ENCODE measurements at regions not wholly inside any gene's neighbourhood (a gene's known extent, or its start where the extent isn't known, plus 50 kb on each side); places are given as distances from the start of the nearest gene placed in this dataset.

DNA sequence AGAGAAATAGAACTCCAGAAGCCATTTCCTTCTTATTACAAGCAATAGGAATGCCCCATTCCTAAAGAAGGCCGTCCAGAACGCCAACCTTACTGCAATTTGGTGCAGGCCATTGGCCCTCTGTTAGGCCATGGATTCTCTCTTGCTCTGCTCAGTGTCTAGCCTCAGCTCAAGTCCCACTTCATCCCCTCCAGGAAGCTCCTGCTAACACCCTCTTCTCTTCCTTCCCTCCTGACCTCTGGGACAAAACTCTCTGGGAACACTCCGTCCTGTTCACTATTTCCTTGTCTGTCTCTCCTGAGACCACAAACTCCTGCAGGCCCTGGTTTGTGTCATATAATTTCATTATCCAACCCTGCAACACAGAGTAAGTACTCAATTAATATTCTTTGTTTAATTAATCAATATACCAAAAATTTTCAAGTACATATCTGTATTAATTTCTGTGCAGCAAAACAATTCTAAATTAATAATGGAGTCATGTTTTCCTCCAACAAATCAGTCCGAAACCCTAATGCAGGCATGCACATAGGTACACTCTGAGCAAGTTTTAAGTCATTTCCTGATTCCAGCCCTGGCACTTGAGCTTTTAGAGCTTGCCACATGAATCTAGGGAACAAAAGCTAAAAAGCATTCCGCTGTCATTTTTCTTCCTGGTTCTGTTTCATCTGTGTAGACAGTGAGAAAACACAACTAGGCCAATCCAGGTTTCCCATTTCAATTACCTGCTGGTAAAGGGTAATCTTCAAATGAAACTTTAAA lies 245.3 kb downstream of the SETD4 start:
- Histone ChIP-seq H3K27me3 (replicated peaks; ENCODE audit: insufficient read depth, low read length) (no peaks in the 10 kb centered on the region), H3K9me2 (replicated peaks; ENCODE audit: insufficient read depth, low read length) (no peaks in the 10 kb centered on the region), H3K79me2 (ENCODE audit: low read length) (no peaks in the 10 kb centered on the region), H3K4me3 (ENCODE audit: low read length) (no peak overlapping the region), H3K9me3 (replicated peaks; ENCODE audit: insufficient read depth, low read length) (no peaks in the 10 kb centered on the region), H3K36me3 (replicated peaks; ENCODE audit: insufficient read depth, low read length) (no peaks in the 10 kb centered on the region), H3K9ac (ENCODE audit: low read length) (no peak overlapping the region), H3F3A (ENCODE audit: insufficient read depth, low read length) (no peaks in the 10 kb centered on the region), H3K4me2 (ENCODE audit: low read depth, low read length) (no peak overlapping the region), H2AFZ (ENCODE audit: low read length) (no peak overlapping the region), H3K27ac (ENCODE audit: low read length) (no peak overlapping the region), H4K20me1 (ENCODE audit: insufficient read depth, low read length) (no peaks in the 10 kb centered on the region), H3K4me1 (ENCODE audit: low read length) (no peaks in the 10 kb centered on the region)
- DNase-seq = no peak
- TF ChIP-seq EZH2 (optimal IDR thresholded peaks at IDR 0.05; ENCODE audit: low read depth, low read length) (no peak), EZH2phosphoT487 (IDR thresholded peaks at IDR 0.05; ENCODE audit: low read length) (no peak)
- TF ChIP-seq, protein P1, sequence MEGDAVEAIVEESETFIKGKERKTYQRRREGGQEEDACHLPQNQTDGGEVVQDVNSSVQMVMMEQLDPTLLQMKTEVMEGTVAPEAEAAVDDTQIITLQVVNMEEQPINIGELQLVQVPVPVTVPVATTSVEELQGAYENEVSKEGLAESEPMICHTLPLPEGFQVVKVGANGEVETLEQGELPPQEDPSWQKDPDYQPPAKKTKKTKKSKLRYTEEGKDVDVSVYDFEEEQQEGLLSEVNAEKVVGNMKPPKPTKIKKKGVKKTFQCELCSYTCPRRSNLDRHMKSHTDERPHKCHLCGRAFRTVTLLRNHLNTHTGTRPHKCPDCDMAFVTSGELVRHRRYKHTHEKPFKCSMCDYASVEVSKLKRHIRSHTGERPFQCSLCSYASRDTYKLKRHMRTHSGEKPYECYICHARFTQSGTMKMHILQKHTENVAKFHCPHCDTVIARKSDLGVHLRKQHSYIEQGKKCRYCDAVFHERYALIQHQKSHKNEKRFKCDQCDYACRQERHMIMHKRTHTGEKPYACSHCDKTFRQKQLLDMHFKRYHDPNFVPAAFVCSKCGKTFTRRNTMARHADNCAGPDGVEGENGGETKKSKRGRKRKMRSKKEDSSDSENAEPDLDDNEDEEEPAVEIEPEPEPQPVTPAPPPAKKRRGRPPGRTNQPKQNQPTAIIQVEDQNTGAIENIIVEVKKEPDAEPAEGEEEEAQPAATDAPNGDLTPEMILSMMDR (IDR thresholded peaks at IDR 0.05; ENCODE audit: low read length) = no peak

DNA sequence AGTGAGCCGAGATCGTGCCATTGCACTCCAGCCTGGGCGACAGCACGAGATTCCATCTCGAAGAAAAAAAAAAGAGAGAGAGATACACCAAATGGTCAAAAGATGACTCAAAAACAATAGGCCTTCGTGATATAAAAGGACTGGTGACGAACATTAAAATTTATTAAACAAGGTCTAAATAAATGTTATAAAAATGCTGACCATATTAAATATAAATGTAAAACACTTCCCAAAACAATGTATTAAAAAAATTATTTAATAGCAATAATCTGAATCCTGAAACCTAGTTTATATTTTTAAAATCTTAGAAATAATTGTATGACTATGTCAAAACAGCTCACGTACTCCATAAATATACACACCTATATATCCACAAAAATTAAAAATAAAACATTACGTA lies 247.6 kb downstream of the SETD4 start:
- Histone ChIP-seq H3K9me3 (replicated peaks; ENCODE audit: insufficient read depth, low read length) (no peaks in the 10 kb centered on the region), H3K9me2 (replicated peaks; ENCODE audit: insufficient read depth, low read length) (no peaks in the 10 kb centered on the region), H3K4me3 (ENCODE audit: low read length) (no peak overlapping the region), H2AFZ (ENCODE audit: low read length) (no peak overlapping the region), H4K20me1 (ENCODE audit: insufficient read depth, low read length) (no peaks in the 10 kb centered on the region), H3K4me2 (ENCODE audit: low read depth, low read length) (no peak overlapping the region), H3K9ac (ENCODE audit: low read length) (no peak overlapping the region), H3K27ac (ENCODE audit: low read length) (no peak overlapping the region), H3K36me3 (replicated peaks; ENCODE audit: insufficient read depth, low read length) (no peaks in the 10 kb centered on the region), H3K79me2 (ENCODE audit: low read length) (no peaks in the 10 kb centered on the region), H3K4me1 (ENCODE audit: low read length) (no peaks in the 10 kb centered on the region), H3F3A (ENCODE audit: insufficient read depth, low read length) (no peaks in the 10 kb centered on the region), H3K27me3 (replicated peaks; ENCODE audit: insufficient read depth, low read length) (no peaks in the 10 kb centered on the region)
- no peak for DNase-seq
- no peak for TF ChIP-seq EZH2phosphoT487 (IDR thresholded peaks at IDR 0.05; ENCODE audit: low read length)
- TF ChIP-seq, protein P1 (IDR thresholded peaks at IDR 0.05; ENCODE audit: low read length) = no peak
- no peak for TF ChIP-seq EZH2 (optimal IDR thresholded peaks at IDR 0.05; ENCODE audit: low read depth, low read length)

DNA sequence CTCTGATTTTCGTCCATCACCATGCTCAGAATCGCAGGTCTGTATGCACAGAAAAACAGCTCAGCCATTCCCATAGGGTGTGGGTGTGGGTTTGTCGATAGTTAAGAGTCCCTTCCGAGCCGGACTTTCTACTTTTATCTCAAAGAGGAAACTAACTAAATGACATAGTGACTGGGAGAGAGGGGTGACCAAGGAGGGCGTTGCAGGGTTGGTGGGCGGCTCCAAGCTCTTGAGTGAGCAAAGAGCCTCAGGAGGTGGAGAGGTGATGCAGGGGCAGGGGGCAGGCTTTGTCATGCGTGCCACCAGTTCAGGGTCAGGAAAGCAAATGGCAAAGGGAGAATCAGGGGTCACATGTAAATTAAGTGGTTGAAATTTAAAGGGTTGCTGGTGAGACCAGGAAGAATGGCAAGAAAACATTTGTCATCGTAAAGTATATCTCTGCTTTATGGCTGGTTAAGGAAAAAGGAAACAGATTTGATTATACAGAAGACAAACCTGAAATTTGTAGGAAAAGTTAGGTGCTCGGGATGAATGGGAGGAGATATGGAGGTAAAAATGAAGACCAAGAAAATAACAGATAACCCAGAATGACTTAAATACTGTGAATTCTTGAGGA lies 249.0 kb downstream of the SETD4 start:
- no peak for DNase-seq
- H3F3A ChIP-seq (ENCODE audit: insufficient read depth, low read length) = no peaks in the 10 kb centered on the region
- no peak overlapping the region for H3K27ac ChIP-seq (ENCODE audit: low read length)
- H3K27me3 ChIP-seq (replicated peaks; ENCODE audit: insufficient read depth, low read length) = no peaks in the 10 kb centered on the region
- no peaks in the 10 kb centered on the region for H3K36me3 ChIP-seq (replicated peaks; ENCODE audit: insufficient read depth, low read length)
- no peak overlapping the region for H3K9ac ChIP-seq (ENCODE audit: low read length)
- H3K4me1 ChIP-seq (ENCODE audit: low read length) = no peaks in the 10 kb centered on the region
- H3K79me2 ChIP-seq (ENCODE audit: low read length) = no peaks in the 10 kb centered on the region
- H3K9me3 ChIP-seq (replicated peaks; ENCODE audit: insufficient read depth, low read length) = no peaks in the 10 kb centered on the region
- no peaks in the 10 kb centered on the region for H3K9me2 ChIP-seq (replicated peaks; ENCODE audit: insufficient read depth, low read length)
- no peaks in the 10 kb centered on the region for H4K20me1 ChIP-seq (ENCODE audit: insufficient read depth, low read length)
- H3K4me3 ChIP-seq (ENCODE audit: low read length) = no peak overlapping the region
- H2AFZ ChIP-seq (ENCODE audit: low read length) = no peak overlapping the region
- H3K4me2 ChIP-seq (ENCODE audit: low read depth, low read length) = no peak overlapping the region
- TF ChIP-seq EZH2phosphoT487 (IDR thresholded peaks at IDR 0.05; ENCODE audit: low read length) (no peak), EZH2 (optimal IDR thresholded peaks at IDR 0.05; ENCODE audit: low read depth, low read length) (no peak)
- TF ChIP-seq, protein P1 (IDR thresholded peaks at IDR 0.05; ENCODE audit: low read length) = no peak
